Fibroblast of lung (primary cell): ENCODE measurements at regions not wholly inside any gene's neighbourhood (a gene's known extent, or its start where the extent isn't known, plus 50 kb on each side); places are given as distances from the start of the nearest gene placed in this dataset.
"Not testable (repeated sequence)": the region's sequence is repeated elsewhere in the genome, so short reads cannot be mapped to it uniquely, and the experiment has no call there.

ENCODE experiments used
- DNase-seq, 2 donors: peaks; one replicate each; pipeline versions ENCODE4 v3.0.0 to v3.0.0-alpha.2; 2010; ENCODE audit warnings: low read depth in 2 of 2
- H2AFZ ChIP-seq: 2 replicates; pipeline ENCODE4 v1.5.1; 2012; ENCODE audit warnings: low read length, control low read depth, inconsistent platforms
- H3K27ac ChIP-seq: 2 replicates; pipeline ENCODE4 v1.5.1; 2011; ENCODE audit warnings: low read length, control low read depth; ENCODE audit not compliant: insufficient read depth
- H3K27me3 ChIP-seq: 2 replicates; pipeline ENCODE4 v1.5.1; 2011; ENCODE audit warnings: mild to moderate bottlenecking, low read length; ENCODE audit not compliant: control insufficient read depth, insufficient read depth
- H3K36me3 ChIP-seq: 2 replicates; pipeline ENCODE4 v1.5.1; 2011; ENCODE audit warnings: low read length; ENCODE audit not compliant: control insufficient read depth, insufficient read depth
- H3K4me1 ChIP-seq: 2 replicates; pipeline ENCODE4 v1.5.1; 2011; ENCODE audit warnings: low read length; ENCODE audit not compliant: control insufficient read depth, insufficient read depth; ENCODE audit errors: extremely low read depth
- H3K4me2 ChIP-seq: 2 replicates; pipeline ENCODE4 v1.5.1; 2011; ENCODE audit warnings: low read length, control low read depth; ENCODE audit not compliant: insufficient read depth; ENCODE audit errors: extremely low read depth
- H3K4me3 ChIP-seq, 4 experiments: fragments of 200-600 bp in 1 of 4; sonication (generic) in 1 of 4; replicated peaks in 1 of 4; 2 replicates each; pipeline ENCODE4 v1.5.1; 2011 to 2016; ENCODE audit warnings: low read length in 4 of 4, low read depth in 3 of 4, mild to moderate bottlenecking in 3 of 4, control low read depth in 2 of 4, inconsistent platforms in 1 of 4, mixed read lengths in 1 of 4; ENCODE audit not compliant: insufficient read depth in 1 of 4; ENCODE audit errors: control extremely low read depth in 1 of 4
- H3K79me2 ChIP-seq: 2 replicates; pipeline ENCODE4 v1.5.1; 2012; ENCODE audit warnings: mild to moderate bottlenecking, low read length, inconsistent platforms; ENCODE audit not compliant: control insufficient read depth, insufficient read depth
- H3K9ac ChIP-seq: 2 replicates; pipeline ENCODE4 v1.5.1; 2011; ENCODE audit warnings: mild to moderate bottlenecking, low read length, control low read depth; ENCODE audit not compliant: insufficient read depth
- H3K9me3 ChIP-seq: 2 replicates; pipeline ENCODE4 v1.5.1; 2012; ENCODE audit warnings: low read depth, low read length; ENCODE audit not compliant: control insufficient read depth, insufficient read depth
- H4K20me1 ChIP-seq: 2 replicates; pipeline ENCODE4 v1.5.1; 2011; ENCODE audit warnings: low read length; ENCODE audit not compliant: control insufficient read depth, insufficient read depth; ENCODE audit errors: extremely low read depth
- CTCF ChIP-seq, 2 donors: IDR thresholded peaks in 1 of 2; conservative IDR thresholded peaks in 1 of 2; 1 replicate in 1 of 2; 2 replicates in 1 of 2; pipeline ENCODE4 v1.5.1; 2011 to 2012; ENCODE audit warnings: low read length in 2 of 2, control low read depth in 1 of 2, inconsistent platforms in 1 of 2, low read depth in 1 of 2, mild to moderate bottlenecking in 1 of 2
- EZH2 ChIP-seq: IDR thresholded peaks from 2 replicates; pipeline ENCODE4 v1.5.1; 2012; ENCODE audit warnings: low read length, control low read depth, mild to moderate bottlenecking; ENCODE audit errors: missing control alignments

- Histone ChIP-seq H3K9me3 (no peaks in the 10 kb centered on the region), H3K79me2 (no peaks in the 10 kb centered on the region), H2AFZ (no peak overlapping the region), H3K27ac (no peak overlapping the region), H3K36me3 (no peaks in the 10 kb centered on the region), H3K4me1 (no peaks in the 10 kb centered on the region), H3K4me3 (no peak overlapping the region), H3K4me2 (no peak overlapping the region), H4K20me1 (no peaks in the 10 kb centered on the region), H3K27me3 (no peaks in the 10 kb centered on the region), H3K9ac (no peak overlapping the region)
- DNase-seq = no peak
- TF ChIP-seq CTCF (conservative IDR thresholded peaks at IDR 0.05 in 1 of 2, IDR thresholded peaks at IDR 0.05 in 1 of 2; ENCODE audit: low read depth in 1 of 2, low read length in 2 of 2) (no peak), EZH2 (no peak)
Measured at GRCh38 chr2:122080871-122081270, 325.4 kb downstream of the TSN start.

- no peaks in the 10 kb centered on the region for H3K9me3 ChIP-seq
- DNase-seq = no peak
- H4K20me1 ChIP-seq = no peaks in the 10 kb centered on the region
- H3K27me3 ChIP-seq = no peaks in the 10 kb centered on the region
- H3K27ac ChIP-seq = no peak overlapping the region
- no peaks in the 10 kb centered on the region for H3K79me2 ChIP-seq
- no peak overlapping the region for H2AFZ ChIP-seq
- no peak for TF ChIP-seq CTCF (conservative IDR thresholded peaks at IDR 0.05 in 1 of 2, IDR thresholded peaks at IDR 0.05 in 1 of 2; ENCODE audit: low read depth in 1 of 2, low read length in 2 of 2)
- TF ChIP-seq EZH2 = no peak
- H3K4me3 ChIP-seq = no peak overlapping the region
- H3K4me2 ChIP-seq = no peak overlapping the region
- H3K9ac ChIP-seq = no peak overlapping the region
- H3K4me1 ChIP-seq = no peaks in the 10 kb centered on the region
- no peaks in the 10 kb centered on the region for H3K36me3 ChIP-seq
Measured at GRCh38 chr2:122081751-122082150, 326.3 kb downstream of the TSN start.

- Histone ChIP-seq H3K27me3 (no peaks in the 10 kb centered on the region), H3K27ac (no peak overlapping the region), H3K4me3 (no peak overlapping the region), H4K20me1 (no peaks in the 10 kb centered on the region), H3K4me2 (no peak overlapping the region), H3K79me2 (no peaks in the 10 kb centered on the region), H3K9me3 (no peaks in the 10 kb centered on the region), H3K36me3 (no peaks in the 10 kb centered on the region), H3K4me1 (no peaks in the 10 kb centered on the region), H2AFZ (no peak overlapping the region), H3K9ac (no peak overlapping the region)
- TF ChIP-seq CTCF (conservative IDR thresholded peaks at IDR 0.05 in 1 of 2, IDR thresholded peaks at IDR 0.05 in 1 of 2; ENCODE audit: low read depth in 1 of 2, low read length in 2 of 2) (no peak), EZH2 (no peak)
- DNase-seq = no peak
Measured at GRCh38 chr2:122083256-122084048, 328.0 kb downstream of the TSN start.

- H3K4me2 ChIP-seq, H3K4me1 ChIP-seq, H2AFZ ChIP-seq, H3K79me2 ChIP-seq, H3K36me3 ChIP-seq, H3K9me3 ChIP-seq, H3K4me3 ChIP-seq, H4K20me1 ChIP-seq, H3K27ac ChIP-seq, DNase-seq, H3K9ac ChIP-seq, H3K27me3 ChIP-seq: not testable (repeated sequence)
Measured at GRCh38 chr2:122085672-122086071, 330.2 kb downstream of the TSN start.
